ENCODE measurements at regions not wholly inside any gene's neighbourhood (a gene's known extent, or its start where the extent isn't known, plus 50 kb on each side); places are given as distances from the start of the nearest gene placed in this dataset.

DNA sequence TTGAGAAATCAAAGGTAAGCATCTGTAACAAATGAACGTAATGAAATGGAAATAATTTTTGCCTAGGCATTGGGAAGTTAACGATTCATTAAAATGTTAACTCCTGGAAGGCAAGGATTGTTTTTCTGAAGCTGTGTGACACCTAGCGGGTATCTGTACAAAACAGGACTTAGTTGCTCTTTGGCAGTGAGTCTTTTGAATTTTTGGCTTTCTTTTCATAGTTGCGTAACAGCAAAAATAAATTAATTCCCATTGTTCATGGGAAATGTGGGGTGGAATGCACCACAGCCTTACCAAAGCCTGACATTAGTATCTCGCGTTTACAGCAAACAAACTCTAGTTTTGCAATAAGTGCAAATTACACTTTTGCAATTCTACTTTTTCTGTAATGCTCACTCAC lies 92.7 kb upstream of the DTNBP1 start:
- TF ChIP-seq, protein P1, sequence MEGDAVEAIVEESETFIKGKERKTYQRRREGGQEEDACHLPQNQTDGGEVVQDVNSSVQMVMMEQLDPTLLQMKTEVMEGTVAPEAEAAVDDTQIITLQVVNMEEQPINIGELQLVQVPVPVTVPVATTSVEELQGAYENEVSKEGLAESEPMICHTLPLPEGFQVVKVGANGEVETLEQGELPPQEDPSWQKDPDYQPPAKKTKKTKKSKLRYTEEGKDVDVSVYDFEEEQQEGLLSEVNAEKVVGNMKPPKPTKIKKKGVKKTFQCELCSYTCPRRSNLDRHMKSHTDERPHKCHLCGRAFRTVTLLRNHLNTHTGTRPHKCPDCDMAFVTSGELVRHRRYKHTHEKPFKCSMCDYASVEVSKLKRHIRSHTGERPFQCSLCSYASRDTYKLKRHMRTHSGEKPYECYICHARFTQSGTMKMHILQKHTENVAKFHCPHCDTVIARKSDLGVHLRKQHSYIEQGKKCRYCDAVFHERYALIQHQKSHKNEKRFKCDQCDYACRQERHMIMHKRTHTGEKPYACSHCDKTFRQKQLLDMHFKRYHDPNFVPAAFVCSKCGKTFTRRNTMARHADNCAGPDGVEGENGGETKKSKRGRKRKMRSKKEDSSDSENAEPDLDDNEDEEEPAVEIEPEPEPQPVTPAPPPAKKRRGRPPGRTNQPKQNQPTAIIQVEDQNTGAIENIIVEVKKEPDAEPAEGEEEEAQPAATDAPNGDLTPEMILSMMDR (IDR thresholded peaks at IDR 0.05): no peak
- no peak for TF ChIP-seq POLR2A (IDR thresholded peaks at IDR 0.05)

DNA sequence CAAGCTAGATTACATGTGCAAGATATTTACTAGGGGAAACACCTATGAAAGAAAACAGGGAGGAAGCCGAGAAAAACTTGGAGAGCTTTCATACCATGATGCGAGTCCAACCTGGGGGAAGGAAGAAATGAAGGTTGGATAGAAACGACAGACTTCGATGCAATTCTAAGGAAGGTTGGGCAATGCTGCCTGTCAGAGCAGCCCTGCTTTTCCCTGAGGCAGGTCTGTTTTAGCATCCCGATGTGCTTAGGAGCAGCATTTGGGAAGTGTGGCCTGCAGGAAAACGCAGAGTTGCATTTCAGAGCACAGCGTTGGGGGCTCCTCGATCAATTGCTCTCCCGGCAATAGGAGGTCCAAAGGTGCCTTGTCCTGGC lies 91.9 kb upstream of the DTNBP1 start:
- no peak for TF ChIP-seq POLR2A (IDR thresholded peaks at IDR 0.05)
- TF ChIP-seq, protein P1 (IDR thresholded peaks at IDR 0.05): no peak

More for the DNA sequence above, 92.7 kb upstream of the DTNBP1 start:
- Histone ChIP-seq H3K36me3 (no peaks in the 10 kb centered on the region), H3K9me3 (no peaks in the 10 kb centered on the region), H3K4me1 (no peaks in the 10 kb centered on the region), H3K4me3 (no peak overlapping the region), H3K27ac (no peak overlapping the region), H3K27me3 (no peaks in the 10 kb centered on the region)
- intact Hi-C loops (cut with DNase I; ENCODE audit: low total_unique reads): no loop called here
- no peak for DNase-seq

DNA sequence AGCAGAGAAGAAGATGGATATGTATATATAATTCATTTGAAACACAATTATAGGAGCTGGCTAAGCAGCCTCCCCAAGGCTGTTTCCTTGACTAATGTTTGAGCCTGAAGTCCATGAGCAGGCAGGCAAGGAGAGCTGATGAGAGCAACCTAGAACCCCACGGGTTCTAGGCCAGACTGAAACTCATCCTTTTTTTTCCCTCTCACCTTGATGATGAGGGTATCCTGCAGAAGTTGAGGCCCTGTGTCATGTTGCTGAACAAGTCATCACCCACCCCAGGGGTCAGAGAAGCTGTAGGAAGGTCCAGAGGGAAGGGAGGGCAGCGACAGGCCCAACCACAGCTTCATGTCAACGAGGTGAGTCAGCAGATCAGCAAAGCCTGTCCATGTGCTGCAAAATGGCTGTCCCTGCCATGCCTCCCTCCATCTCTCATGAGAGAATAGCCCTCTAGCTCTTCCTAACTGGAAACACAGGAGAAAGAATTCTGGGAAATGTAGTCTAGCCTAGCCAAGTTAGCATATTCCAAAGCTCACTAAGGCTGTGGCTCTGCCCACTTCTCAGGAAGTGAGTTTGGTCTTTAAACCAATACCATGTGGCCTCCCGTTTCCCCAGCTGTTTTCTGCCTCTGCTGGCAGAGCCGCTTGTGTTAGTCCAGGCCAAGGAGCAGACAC lies 91.3 kb upstream of the DTNBP1 start:
- DNase-seq: no peak
- no peaks in the 10 kb centered on the region for H3K36me3 ChIP-seq
- H3K9me3 ChIP-seq: no peaks in the 10 kb centered on the region
- TF ChIP-seq, protein P1 (IDR thresholded peaks at IDR 0.05): no peak
- no peak for TF ChIP-seq POLR2A (IDR thresholded peaks at IDR 0.05)
- H3K27ac ChIP-seq: no peak overlapping the region
- H3K4me3 ChIP-seq: no peak overlapping the region
- H3K4me1 ChIP-seq: no peaks in the 10 kb centered on the region
- H3K27me3 ChIP-seq: no peaks in the 10 kb centered on the region
- intact Hi-C loops (cut with DNase I; ENCODE audit: low total_unique reads): no loop called here

More for the DNA sequence above, 91.9 kb upstream of the DTNBP1 start:
- Histone ChIP-seq H3K9me3 (no peaks in the 10 kb centered on the region), H3K27ac (no peak overlapping the region), H3K4me3 (no peak overlapping the region), H3K36me3 (no peaks in the 10 kb centered on the region), H3K4me1 (no peaks in the 10 kb centered on the region), H3K27me3 (no peaks in the 10 kb centered on the region)
- intact Hi-C loops (cut with DNase I; ENCODE audit: low total_unique reads): no loop called here
- no peak for DNase-seq

DNA sequence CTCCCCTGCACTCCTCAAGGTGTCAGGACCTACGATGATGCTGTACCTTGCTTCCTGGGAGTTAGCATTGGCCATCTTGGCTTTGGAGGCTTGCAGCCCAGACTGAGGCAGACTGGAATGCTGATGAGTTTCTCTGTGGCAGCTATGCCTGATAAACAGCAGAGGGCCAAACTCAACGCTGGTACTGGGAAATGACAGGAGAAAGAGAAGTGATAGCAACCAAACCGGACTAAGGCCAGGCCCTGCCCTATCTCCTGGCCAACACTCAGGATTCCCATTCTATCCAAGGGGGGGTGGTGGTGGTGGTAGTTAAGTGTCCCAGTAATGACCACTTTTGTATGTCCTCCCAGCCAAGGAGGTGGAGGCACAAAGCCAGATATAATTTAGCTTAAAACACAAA lies 90.0 kb upstream of the DTNBP1 start:
- no peak for TF ChIP-seq POLR2A (IDR thresholded peaks at IDR 0.05)
- intact Hi-C loops (cut with DNase I; ENCODE audit: low total_unique reads): no loop called here
- Histone ChIP-seq H3K27ac (no peak overlapping the region), H3K4me3 (no peak overlapping the region), H3K27me3 (no peaks in the 10 kb centered on the region), H3K4me1 (no peaks in the 10 kb centered on the region), H3K9me3 (no peaks in the 10 kb centered on the region), H3K36me3 (no peaks in the 10 kb centered on the region)
- no peak for DNase-seq

DNA sequence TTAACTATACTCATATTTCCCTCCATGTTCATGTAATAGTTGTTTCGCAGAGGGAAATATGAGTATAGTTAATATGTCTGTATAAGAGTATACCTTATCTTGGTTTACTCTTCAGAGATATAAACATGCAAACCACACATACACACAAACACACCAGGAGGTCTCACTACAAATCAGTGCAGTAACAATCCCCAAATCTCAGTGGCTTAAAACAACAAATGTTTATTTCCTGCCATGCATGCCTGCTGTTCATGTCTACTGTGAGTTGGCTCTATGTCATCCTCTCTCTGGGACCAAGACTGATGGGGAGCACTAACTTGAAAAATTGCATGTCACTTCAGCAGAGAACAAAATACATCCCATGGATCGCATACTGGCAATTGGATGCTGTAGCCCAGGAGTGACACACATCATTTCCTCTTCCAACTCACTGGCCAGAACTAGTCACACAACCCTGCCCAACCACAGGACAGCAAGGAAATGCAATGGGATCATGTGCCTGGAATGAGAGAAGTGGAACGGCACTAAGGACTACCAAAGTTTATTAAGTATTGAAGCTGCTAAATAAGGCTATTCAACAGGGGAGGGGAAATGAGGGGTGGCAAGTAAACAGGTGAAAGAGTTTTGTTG lies 89.0 kb upstream of the DTNBP1 start:
- Histone ChIP-seq H3K4me3 (no peak overlapping the region), H3K27me3 (no peaks in the 10 kb centered on the region), H3K36me3 (no peaks in the 10 kb centered on the region)

More for the DNA sequence above, 89.0 kb upstream of the DTNBP1 start:
- no peak for DNase-seq
- TF ChIP-seq, protein P1 (IDR thresholded peaks at IDR 0.05): no peak
- intact Hi-C loops (cut with DNase I; ENCODE audit: low total_unique reads): no loop called here
- Histone ChIP-seq H3K9me3 (no peaks in the 10 kb centered on the region), H3K4me1 (no peaks in the 10 kb centered on the region), H3K27ac (no peak overlapping the region)

Measured in uterus (tissue), 3 donors.